Hematopoietic multipotent progenitor cell treated with erythropoietin and hydrocortisone succinate and interleukin-3 and kit ligand, for 4 days (in vitro differentiated cells): ENCODE measurements at regions not wholly inside any gene's neighbourhood (a gene's known extent, or its start where the extent isn't known, plus 50 kb on each side); places are given as distances from the start of the nearest gene placed in this dataset.

Experiments
- DNase-seq: peaks from one replicate; pipeline ENCODE4 v3.0.0-alpha.2; 2015

GRCh38 chr2:125070726-125071505, 1045.8 kb downstream of the CNTNAP5 start:
- no peak for DNase-seq

GRCh38 chr2:125073440-125073839, 1048.4 kb downstream of the CNTNAP5 start:
- no peak for DNase-seq

GRCh38 chr2:125085904-125086303, 1060.8 kb downstream of the CNTNAP5 start:
- DNase-seq, result no peak

GRCh38 chr2:125086313-125087184, 1061.5 kb downstream of the CNTNAP5 start:
- DNase-seq, result no peak

GRCh38 chr2:125092276-125093009, 1067.4 kb downstream of the CNTNAP5 start:
- no peak for DNase-seq

GRCh38 chr2:125095826-125096225, 1070.7 kb downstream of the CNTNAP5 start:
- no peak for DNase-seq

GRCh38 chr2:125106710-125107109, 1081.6 kb downstream of the CNTNAP5 start:
- DNase-seq, result no peak

GRCh38 chr2:125107446-125107845, 1082.4 kb downstream of the CNTNAP5 start:
- DNase-seq, result no peak

- no peak for DNase-seq
Observed at GRCh38 chr2:125108251-125108650, 1083.2 kb downstream of the CNTNAP5 start.

- DNase-seq, result no peak
Observed at GRCh38 chr2:125125902-125126301, 1100.8 kb downstream of the CNTNAP5 start.

- no peak for DNase-seq
Observed at GRCh38 chr2:125160947-125161346, 1135.9 kb downstream of the CNTNAP5 start.

GRCh38 chr2:125167152-125167551, 1142.1 kb downstream of the CNTNAP5 start:
- DNase-seq, result no peak

GRCh38 chr2:125167820-125168219, 1142.7 kb downstream of the CNTNAP5 start:
- DNase-seq, result no peak

- DNase-seq, result no peak
Observed at GRCh38 chr2:125168442-125168841, 1143.4 kb downstream of the CNTNAP5 start.

GRCh38 chr2:125169022-125169763, 1144.1 kb downstream of the CNTNAP5 start:
- DNase-seq, result peak; percentile 2

- DNase-seq, result no peak
Observed at GRCh38 chr2:125169764-125170146, 1144.7 kb downstream of the CNTNAP5 start.

GRCh38 chr2:125172181-125172580, 1147.1 kb downstream of the CNTNAP5 start:
- DNase-seq, result no peak

GRCh38 chr2:125175415-125175814, 1150.3 kb downstream of the CNTNAP5 start:
- DNase-seq, result no peak

- DNase-seq, result no peak
Observed at GRCh38 chr2:125185691-125186270, 1160.7 kb downstream of the CNTNAP5 start.

GRCh38 chr2:125207431-125207830, 1182.3 kb downstream of the CNTNAP5 start:
- no peak for DNase-seq

GRCh38 chr2:125216321-125216720, 1191.2 kb downstream of the CNTNAP5 start:
- DNase-seq, result no peak

GRCh38 chr2:125224188-125224587, 1199.1 kb downstream of the CNTNAP5 start:
- DNase-seq, result no peak
